HG03103 (cell line): ENCODE measurements at regions not wholly inside any gene's neighbourhood (a gene's known extent, or its start where the extent isn't known, plus 50 kb on each side); places are given as distances from the start of the nearest gene placed in this dataset.
A peak's percentile ranks its signal among the peaks of the same experiment; 100 is the strongest.

Experiments used
- ATAC-seq: cut with Tn5 transposase; IDR thresholded peaks from one replicate; pipeline ENCODE4 v1.9.1; 2021; ENCODE audit warnings: low read depth; ENCODE audit not compliant: unreplicated experiment

- ATAC-seq = no peak
Observed at GRCh38 chr3:5270666-5271371, 83.3 kb downstream of the EDEM1 start.

DNA sequence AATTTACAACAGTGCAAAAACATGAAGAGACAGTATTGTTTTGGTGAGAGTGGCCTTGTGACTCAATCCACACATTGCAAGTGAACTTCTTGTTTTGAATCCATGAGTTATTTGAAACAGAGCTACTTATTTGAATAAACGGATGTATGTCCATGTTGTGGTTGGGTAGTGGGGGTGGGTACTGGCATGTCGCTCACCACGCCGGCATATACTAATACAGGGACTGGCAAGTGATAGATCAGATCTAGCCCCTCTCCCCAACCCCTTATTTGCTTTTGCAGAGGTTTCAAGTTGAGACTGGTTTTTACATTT, 83.8 kb downstream of the EDEM1 start:
- no peak for ATAC-seq

GRCh38 chr3:5272387-5272786, 84.9 kb downstream of the EDEM1 start:
- ATAC-seq = no peak

GRCh38 chr3:5274091-5274490, 86.6 kb downstream of the EDEM1 start:
- no peak for ATAC-seq

DNA sequence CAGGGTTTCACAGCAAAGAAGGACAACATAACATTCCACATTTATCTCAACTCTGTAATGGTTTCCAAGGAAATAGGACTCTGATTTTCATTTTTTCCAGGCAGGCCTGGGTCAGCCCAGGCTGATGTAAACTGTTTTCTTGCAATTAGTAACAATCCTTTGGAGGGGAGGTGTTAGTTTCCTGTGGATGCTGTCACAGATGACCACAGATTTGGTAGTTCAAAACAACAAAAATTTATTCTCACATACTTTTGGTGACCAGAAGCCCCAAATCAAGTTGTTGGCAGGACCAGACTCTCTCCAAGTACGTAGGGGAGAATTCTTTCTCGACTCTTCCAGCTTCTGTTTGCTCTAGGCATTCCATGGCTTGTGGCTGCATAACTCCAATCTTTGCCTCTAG, 88.0 kb downstream of the EDEM1 start:
- ATAC-seq = no peak

DNA sequence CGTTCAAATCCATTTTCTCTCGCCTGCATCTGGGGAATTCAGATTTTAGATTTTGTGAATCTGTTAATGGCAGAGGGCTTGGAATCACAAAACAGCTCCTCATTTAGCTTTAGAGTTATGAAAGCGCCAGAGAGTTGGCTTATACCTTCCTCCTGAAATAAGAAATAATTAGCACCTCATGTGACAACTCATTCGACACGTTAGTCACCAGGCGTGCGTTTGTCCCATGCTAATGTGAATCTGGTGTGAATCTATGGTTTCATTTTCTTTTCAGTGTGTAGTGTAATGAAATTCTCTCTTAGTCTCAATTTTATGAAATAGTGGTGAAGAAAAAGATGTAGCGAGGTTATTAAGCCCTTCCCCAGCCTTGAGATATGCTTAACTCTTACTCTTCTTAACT, 89.4 kb downstream of the EDEM1 start:
- ATAC-seq = no peak

- ATAC-seq = no peak
Observed at GRCh38 chr3:5277612-5278236, 90.2 kb downstream of the EDEM1 start.

GRCh38 chr3:5278666-5279065, 91.2 kb downstream of the EDEM1 start:
- ATAC-seq = no peak

DNA sequence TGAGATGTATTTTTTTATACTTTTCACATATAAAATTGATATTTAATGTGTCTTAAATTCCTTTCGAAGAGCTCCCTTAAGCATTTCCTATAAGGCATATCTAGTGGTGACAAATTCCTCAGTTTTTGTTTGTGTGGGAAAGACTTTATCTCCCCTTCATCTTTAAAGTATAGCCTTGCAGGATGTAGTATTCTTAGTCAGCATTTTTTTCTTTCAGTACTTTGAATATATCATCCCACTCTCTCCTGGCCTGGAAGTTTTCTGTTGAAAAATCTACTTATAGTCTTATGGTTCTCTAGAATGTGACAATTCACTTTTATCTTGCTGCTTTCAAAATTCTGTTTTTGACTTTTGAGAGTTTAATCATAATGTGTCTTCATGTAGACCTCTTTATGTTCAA, 95.2 kb downstream of the EDEM1 start:
- no peak for ATAC-seq

DNA sequence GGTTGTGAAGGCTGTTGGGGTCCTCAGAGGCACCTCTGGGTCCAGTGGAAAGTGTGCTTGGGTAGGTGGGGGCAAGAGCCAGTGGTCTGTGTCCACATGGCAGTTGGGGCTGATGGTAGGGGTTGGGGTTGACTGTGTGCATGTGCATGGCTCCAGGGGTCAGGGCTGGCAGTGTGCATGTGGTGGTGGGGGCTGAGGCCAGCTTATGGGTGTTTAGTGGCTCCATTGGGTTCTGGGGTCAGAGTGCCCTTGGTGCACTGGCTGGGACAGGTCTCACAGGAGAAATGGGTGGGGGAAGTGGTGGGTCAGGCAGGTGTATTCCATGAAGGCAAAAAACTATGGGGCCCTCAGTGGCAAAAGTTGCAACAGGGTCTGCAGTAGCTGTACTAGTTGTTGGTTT, 97.9 kb downstream of the EDEM1 start:
- ATAC-seq = no peak

DNA sequence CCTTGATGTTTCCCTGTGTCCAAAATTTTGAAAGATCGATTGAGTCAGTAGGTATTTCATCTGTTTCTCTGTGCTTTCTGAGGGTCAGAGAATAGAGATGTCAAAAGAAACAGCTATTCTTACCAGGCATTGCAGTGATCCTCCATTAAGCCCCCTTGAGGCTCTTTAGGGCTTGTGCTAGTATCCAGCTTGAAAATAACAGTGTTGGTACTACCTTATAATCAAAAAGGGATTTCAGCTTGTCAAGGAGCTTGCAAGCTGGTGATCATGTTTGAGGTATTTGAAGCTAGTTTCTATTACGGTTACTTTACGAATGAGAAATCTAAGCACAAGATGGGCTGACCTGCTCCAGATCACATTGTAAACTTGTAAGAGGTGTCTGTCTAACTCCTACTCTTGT, 103.4 kb downstream of the EDEM1 start:
- no peak for ATAC-seq

- ATAC-seq = no peak
Observed at GRCh38 chr3:5292512-5292911, 105.0 kb downstream of the EDEM1 start.

DNA sequence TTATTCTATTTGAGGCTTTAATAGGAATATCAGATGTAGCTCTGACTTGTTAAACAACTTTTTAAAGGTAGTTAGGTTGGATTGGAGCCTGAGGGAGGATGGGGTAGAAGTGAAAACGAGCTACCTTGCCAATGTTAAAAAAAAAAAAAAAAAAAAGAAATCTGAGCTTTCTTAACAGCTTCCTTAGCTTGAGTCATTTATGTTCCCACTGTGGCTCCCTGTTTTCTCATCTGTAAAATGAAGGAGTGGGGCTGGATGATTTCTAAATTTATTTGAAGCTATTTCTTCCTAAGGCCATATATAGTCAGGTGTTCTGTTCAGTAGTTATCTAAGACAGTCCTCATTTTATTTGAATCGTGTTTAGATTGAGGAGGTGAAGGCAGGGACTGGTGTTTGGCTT, 105.7 kb downstream of the EDEM1 start:
- no peak for ATAC-seq

DNA sequence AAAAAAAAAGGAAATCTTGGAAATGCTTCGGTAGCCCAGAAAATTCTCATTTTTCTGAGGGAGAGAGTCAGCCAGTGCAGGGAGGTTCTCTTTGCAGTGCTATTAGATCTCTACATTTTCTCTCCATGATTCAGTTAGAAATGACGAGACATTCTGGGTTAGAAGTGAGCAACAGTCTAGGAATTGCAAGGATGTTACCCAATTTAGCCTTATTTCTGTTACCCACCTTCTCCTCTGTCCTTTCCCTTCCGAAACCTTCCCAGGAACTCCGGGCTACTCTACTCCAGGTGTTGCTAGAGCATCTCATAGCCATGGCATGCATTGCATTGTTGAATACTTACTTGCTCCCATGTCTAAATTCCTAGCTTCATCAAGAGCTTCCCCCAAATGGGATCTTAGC, 106.8 kb downstream of the EDEM1 start:
- ATAC-seq = no peak

- no peak for ATAC-seq
Observed at GRCh38 chr3:5295191-5295690, 107.7 kb downstream of the EDEM1 start.

DNA sequence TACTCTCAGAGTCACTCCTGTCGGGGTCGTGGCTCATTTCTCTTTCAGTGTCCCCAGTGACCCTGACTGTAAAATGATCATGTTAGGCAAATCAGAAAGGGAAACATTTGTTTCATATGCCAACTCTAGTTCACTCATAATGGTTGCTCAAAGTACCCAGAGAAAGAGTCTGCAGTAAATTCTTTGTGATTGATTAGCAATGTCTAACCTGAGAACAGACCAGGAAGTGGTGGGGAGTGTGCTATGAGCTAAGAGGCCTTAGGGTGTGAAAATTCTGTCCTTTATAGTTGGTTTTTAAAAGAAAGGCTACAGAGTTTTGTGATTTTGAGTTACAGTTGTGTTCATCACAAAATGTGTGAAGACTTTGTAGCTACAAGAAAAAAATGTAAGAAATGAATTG, 108.9 kb downstream of the EDEM1 start:
- ATAC-seq = no peak

- ATAC-seq = peak; percentile 2
Observed at GRCh38 chr3:5297895-5298294, 110.4 kb downstream of the EDEM1 start.

DNA sequence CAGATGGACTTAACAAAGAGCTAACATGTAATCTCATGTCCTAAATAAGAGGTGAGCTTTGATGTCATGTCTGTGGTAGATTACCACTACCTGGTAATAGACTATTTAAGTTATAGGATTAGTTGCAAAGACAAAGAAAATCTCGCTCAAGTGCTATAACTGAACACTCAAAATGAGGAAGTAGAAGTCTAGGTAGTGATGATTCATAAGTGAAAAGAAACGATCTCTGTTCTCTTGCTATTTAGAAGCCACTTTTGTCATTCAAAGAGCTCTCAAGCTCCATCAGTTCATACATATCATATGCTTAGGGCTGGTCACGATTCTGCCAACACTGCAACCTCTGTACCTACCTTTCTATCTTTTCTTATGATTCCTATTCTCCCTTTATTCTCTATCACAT, 110.9 kb downstream of the EDEM1 start:
- ATAC-seq = peak; percentile 97

- no peak for ATAC-seq
Observed at GRCh38 chr3:5299161-5299560, 111.7 kb downstream of the EDEM1 start.

- ATAC-seq = no peak
Observed at GRCh38 chr3:5300638-5301037, 113.1 kb downstream of the EDEM1 start.

DNA sequence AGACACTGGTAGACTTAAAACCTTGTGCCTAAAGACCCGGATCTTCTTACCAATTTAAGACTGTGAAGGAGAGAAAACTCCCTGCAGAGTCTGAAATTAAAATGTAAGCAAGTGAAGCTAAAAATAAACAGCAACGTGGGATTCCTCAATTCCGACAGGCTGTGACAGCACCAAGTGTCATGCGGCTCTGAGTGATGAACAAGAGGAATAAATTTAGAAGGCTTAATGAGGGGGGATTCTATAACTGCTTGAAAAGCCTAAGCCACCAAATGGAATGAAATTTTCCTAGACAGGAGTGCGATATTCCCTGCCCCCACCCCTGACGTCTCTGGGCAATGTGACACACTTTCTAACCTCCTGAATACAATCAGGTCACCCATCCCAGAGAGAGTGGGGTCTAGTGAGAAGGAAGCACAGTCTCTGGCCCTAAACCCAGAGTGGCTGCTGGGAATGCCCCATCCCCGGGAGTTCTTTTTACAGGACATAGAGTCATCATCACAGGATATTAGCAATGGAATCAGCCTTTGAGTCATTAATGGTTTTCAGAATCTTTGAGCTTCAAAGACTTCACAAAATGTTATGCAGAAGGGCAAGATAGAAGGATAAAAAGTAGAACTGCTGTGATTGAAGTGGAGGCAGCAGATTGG, 114.3 kb downstream of the EDEM1 start:
- no peak for ATAC-seq

DNA sequence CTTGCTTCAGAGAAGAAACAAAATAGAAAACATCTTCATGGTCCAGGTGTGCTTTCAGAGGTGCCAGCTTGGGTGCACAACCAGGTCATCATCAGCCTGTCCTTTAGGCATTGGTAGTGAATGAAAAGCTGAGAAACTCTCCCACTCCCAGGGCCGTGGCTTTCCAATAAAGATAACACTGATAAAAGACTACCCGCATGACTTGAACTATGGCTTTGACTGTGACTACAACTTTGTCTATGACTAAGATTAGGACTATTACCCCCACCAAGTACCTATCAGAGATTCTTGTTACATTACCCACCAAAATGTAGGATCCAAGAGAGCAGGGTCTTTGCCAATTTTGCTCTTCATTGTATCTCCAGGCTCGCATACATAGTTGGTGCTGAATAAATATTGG, 115.2 kb downstream of the EDEM1 start:
- ATAC-seq = no peak
